Bone marrow (tissue), 2 donors: ENCODE measurements at regions not wholly inside any gene's neighbourhood (a gene's known extent, or its start where the extent isn't known, plus 50 kb on each side); places are given as distances from the start of the nearest gene placed in this dataset.
"Not testable (repeated sequence)": the region's sequence is repeated elsewhere in the genome, so short reads cannot be mapped to it uniquely, and the experiment has no call there.

ENCODE experiments used
- DNase-seq, 2 donors: peaks; one replicate each; lab custom pipeline; 2025; lab: John Stamatoyannopoulos, UW

GRCh38 chr3:145177828-145178227 is 983.2 kb downstream of the PLOD2 start:
- DNase-seq = no peak

- no peak for DNase-seq
These were observed 978.6 kb downstream of the PLOD2 start for GRCh38 chr3:145182196-145182911.

GRCh38 chr3:145183261-145183660 is 977.7 kb downstream of the PLOD2 start:
- no peak for DNase-seq

GRCh38 chr3:145188079-145188770 is 972.8 kb downstream of the PLOD2 start:
- DNase-seq = no peak

GRCh38 chr3:145190138-145190537 is 970.8 kb downstream of the PLOD2 start:
- DNase-seq = no peak

- no peak for DNase-seq
These were observed 970.2 kb downstream of the PLOD2 start for GRCh38 chr3:145190761-145191160.

- no peak for DNase-seq
These were observed 969.4 kb downstream of the PLOD2 start for GRCh38 chr3:145191543-145191942.

- no peak for DNase-seq
These were observed 963.7 kb downstream of the PLOD2 start for GRCh38 chr3:145197051-145197820.

GRCh38 chr3:145197821-145198220 is 963.2 kb downstream of the PLOD2 start:
- no peak for DNase-seq

- no peak for DNase-seq
These were observed 951.4 kb downstream of the PLOD2 start for GRCh38 chr3:145209561-145209960.

GRCh38 chr3:145219355-145220235 is 941.4 kb downstream of the PLOD2 start:
- no peak for DNase-seq

- no peak for DNase-seq
These were observed 936.1 kb downstream of the PLOD2 start for GRCh38 chr3:145224886-145225285.

- DNase-seq = no peak
These were observed 917.1 kb downstream of the PLOD2 start for GRCh38 chr3:145243875-145244274.

GRCh38 chr3:145244327-145244726 is 916.7 kb downstream of the PLOD2 start:
- no peak for DNase-seq

- DNase-seq = no peak
These were observed 914.7 kb downstream of the PLOD2 start for GRCh38 chr3:145246291-145246690.

- no peak for DNase-seq
These were observed 912.1 kb downstream of the PLOD2 start for GRCh38 chr3:145248928-145249327.

GRCh38 chr3:145251311-145251710 is 909.7 kb downstream of the PLOD2 start:
- no peak for DNase-seq

GRCh38 chr3:145257967-145258366 is 903.0 kb downstream of the PLOD2 start:
- DNase-seq = not testable (repeated sequence)

- no peak for DNase-seq
These were observed 901.7 kb downstream of the PLOD2 start for GRCh38 chr3:145259166-145259880.

- DNase-seq = not testable (repeated sequence)
These were observed 897.5 kb downstream of the PLOD2 start for GRCh38 chr3:145263458-145263857.

- no peak for DNase-seq
These were observed 894.6 kb downstream of the PLOD2 start for GRCh38 chr3:145266368-145266767.
